Fibroblast of skin of left quadriceps (primary cell): ENCODE measurements at regions not wholly inside any gene's neighbourhood (a gene's known extent, or its start where the extent isn't known, plus 50 kb on each side); places are given as distances from the start of the nearest gene placed in this dataset.

Source experiments
- DNase-seq, 2 experiments: peaks; one replicate each; pipeline ENCODE4 v3.0.0-alpha.2; 2013; ENCODE audit warnings: low read depth in 2 of 2

DNA sequence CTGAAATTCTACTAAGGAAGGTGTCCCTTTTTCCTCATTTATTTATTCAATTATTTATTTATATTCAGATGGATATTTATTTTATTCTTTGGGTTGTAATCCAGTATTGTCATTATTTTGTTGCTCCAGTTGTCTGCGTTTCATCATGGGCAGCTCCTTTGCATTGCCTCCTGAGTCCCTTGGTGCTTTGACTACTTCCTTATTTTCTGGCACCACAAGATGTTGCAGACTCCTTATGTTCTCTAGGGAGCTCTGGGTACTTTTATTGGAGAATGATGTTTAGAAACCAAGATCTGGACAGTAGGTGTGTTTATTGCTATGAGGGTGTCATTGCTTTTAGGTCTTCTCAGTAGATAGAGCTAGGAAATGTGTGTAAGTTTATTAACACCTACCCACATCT lies 59.9 kb upstream of the ERRFI1 start:
- DNase-seq, result no peak

DNA sequence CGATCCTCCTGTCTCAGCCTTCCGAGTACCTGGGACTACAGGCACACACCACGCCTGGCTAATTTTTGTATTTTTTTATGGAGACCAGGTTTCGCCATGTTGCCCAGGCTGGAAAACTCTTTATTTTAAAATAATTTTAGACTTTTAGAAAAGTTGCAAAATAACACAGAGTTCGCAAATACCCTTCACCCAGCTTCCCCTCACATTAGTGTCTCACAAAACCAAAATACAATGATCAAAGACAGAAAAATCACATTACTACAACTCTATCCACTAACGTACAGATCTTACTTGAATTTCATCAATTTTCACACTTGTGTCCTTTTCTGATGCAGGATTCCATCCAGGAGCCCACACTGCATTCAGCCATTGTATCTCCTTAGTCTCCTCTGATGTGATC lies 58.8 kb upstream of the ERRFI1 start:
- DNase-seq, result no peak

- peak; percentile 79 to 80 for DNase-seq
These were observed 57.8 kb upstream of the ERRFI1 start for GRCh38 chr1:8083739-8084484.

- DNase-seq, result peak; percentile 75
These were observed 56.8 kb upstream of the ERRFI1 start for GRCh38 chr1:8082945-8083344.

GRCh38 chr1:8078176-8078671 lies 52.1 kb upstream of the ERRFI1 start:
- DNase-seq, result peak in 1 of 2 experiments; percentile 44

DNA sequence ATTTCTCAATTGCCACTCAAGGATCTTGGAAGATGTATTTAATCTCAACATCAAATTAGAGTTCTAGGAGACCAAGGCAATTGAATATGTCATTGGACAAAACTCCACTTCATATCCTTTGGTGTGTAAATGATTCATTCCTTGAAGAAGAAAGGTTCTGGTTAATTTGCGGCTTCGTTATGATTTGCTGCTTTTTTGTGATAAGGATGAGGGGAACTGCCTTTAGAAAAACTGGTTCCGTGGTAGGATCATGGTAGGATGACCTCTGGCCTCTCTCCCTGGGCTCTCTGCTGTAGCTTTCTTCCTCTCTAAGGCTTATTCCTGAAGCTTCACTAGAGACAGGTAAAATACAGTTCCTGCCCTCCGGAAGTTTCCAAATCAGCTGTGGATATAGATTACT lies 51.5 kb upstream of the ERRFI1 start:
- DNase-seq, result no peak

DNA sequence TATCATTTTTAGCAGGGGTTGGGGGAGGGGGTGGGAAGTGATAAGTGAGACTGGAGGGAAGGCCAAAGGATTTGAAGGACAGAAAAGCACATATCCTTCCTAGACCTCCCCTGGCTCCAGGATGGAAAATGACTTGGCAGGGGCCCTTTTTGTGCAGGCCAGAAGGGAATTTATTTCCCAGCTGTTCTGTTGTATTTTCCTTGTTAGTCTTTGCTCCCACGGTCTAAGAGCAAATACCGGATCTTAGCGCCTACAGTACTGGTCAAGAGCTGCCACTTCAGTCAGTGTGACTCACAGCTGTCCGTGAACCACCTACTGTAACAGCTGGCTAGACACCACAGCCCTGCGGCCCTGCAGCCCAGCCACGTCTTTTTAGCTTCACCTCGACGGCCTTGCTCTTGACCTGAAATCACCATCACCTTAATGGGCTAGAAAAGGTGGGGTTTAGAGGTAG lies 51.0 kb upstream of the ERRFI1 start:
- no peak for DNase-seq

- DNase-seq, result no peak
These were observed 50.1 kb upstream of the ERRFI1 start for GRCh38 chr1:8076176-8076575.
